HCT116 (cell line): ENCODE measurements at regions not wholly inside any gene's neighbourhood (a gene's known extent, or its start where the extent isn't known, plus 50 kb on each side); places are given as distances from the start of the nearest gene placed in this dataset.
"Not testable (repeated sequence)": the region's sequence is repeated elsewhere in the genome, so short reads cannot be mapped to it uniquely, and the experiment has no call there.

ENCODE experiments used
- CEBPB ChIP-seq: IDR thresholded peaks from 2 replicates; pipeline ENCODE4 v1.6.1; 2012; ENCODE audit warnings: low read depth
- ELF1 ChIP-seq: IDR thresholded peaks from 2 replicates; pipeline ENCODE4 v1.6.1; 2012; ENCODE audit warnings: low read depth, borderline replicate concordance
- EZH2 ChIP-seq: fragments of 200-600 bp; sonication (generic); IDR thresholded peaks from 2 replicates; pipeline ENCODE4 v1.6.1; 2017; ENCODE audit warnings: antibody characterized with exemption, mixed run types
- POLR2A ChIP-seq: IDR thresholded peaks from 2 replicates; pipeline ENCODE4 v1.7.0; 2011; ENCODE audit warnings: borderline replicate concordance; ENCODE audit not compliant: insufficient read depth, insufficient read length; ENCODE audit errors: extremely low read depth
- POLR2AphosphoS5 ChIP-seq: IDR thresholded peaks from 2 replicates; pipeline ENCODE4 v1.6.1; 2011; ENCODE audit warnings: mild to moderate bottlenecking, low read depth, low read length, moderate library complexity
- SIN3A ChIP-seq: IDR thresholded peaks from 2 replicates; pipeline ENCODE4 v1.6.1; 2012; ENCODE audit warnings: low read depth
- SP1 ChIP-seq: IDR thresholded peaks from 2 replicates; pipeline ENCODE4 v1.6.1; 2012; ENCODE audit warnings: low read depth
- YY1 ChIP-seq: IDR thresholded peaks from 2 replicates; pipeline ENCODE4 v1.6.1; 2011; ENCODE audit warnings: low read length, low read depth, moderate library complexity, mild to moderate bottlenecking; ENCODE audit not compliant: insufficient replicate concordance; ENCODE audit errors: extremely low read depth
- TF ChIP-seq, protein P1 (sequence below), 3 experiments: fragments of 200-600 bp in 1 of 3; sonication (generic) in 1 of 3; IDR thresholded peaks in 2 of 3; conservative IDR thresholded peaks in 1 of 3; 2 replicates each; pipeline ENCODE4 v1.5.1; 2012 to 2017; ENCODE audit warnings: low read depth in 2 of 3, low read length in 2 of 3, antibody characterized with exemption in 1 of 3, borderline replicate concordance in 1 of 3, control low read depth in 1 of 3, mild to moderate bottlenecking in 1 of 3, mixed read lengths in 1 of 3, mixed run types in 1 of 3, moderate library complexity in 1 of 3; ENCODE audit not compliant: insufficient read depth in 1 of 3
- TF ChIP-seq, protein P2 (sequence below): IDR thresholded peaks from 2 replicates; pipeline ENCODE4 v1.6.1; 2012

DNA sequence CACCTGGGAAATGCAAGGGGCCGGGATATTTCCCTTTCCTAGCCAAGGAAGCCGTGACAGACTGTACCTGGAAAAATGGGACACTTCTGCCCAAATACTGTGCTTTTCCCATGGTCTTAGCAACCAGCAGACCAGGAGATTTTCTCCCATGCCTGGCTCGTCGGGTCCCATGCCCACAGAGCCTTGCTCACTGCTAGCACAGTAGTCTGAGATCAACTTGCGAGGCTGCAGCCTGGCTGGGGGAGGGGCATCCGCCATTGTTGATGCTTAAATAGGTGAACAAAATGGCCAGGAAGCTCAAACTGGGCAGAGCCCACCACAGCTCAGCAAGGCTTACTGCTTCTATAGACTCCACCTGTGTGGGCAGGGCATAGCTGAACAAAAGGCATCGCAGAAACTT lies 165.8 kb upstream of the ELAVL2 start:
- TF ChIP-seq, protein P1, sequence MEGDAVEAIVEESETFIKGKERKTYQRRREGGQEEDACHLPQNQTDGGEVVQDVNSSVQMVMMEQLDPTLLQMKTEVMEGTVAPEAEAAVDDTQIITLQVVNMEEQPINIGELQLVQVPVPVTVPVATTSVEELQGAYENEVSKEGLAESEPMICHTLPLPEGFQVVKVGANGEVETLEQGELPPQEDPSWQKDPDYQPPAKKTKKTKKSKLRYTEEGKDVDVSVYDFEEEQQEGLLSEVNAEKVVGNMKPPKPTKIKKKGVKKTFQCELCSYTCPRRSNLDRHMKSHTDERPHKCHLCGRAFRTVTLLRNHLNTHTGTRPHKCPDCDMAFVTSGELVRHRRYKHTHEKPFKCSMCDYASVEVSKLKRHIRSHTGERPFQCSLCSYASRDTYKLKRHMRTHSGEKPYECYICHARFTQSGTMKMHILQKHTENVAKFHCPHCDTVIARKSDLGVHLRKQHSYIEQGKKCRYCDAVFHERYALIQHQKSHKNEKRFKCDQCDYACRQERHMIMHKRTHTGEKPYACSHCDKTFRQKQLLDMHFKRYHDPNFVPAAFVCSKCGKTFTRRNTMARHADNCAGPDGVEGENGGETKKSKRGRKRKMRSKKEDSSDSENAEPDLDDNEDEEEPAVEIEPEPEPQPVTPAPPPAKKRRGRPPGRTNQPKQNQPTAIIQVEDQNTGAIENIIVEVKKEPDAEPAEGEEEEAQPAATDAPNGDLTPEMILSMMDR (IDR thresholded peaks at IDR 0.05 in 2 of 3, conservative IDR thresholded peaks at IDR 0.05 in 1 of 3; ENCODE audit: borderline replicate concordance in 1 of 3, insufficient read depth in 1 of 3, low read depth in 2 of 3, low read length in 2 of 3): not testable (repeated sequence)
- not testable (repeated sequence) for TF ChIP-seq POLR2AphosphoS5, CEBPB, POLR2A, ELF1, SIN3A, EZH2, YY1, SP1
- TF ChIP-seq, protein P2, sequence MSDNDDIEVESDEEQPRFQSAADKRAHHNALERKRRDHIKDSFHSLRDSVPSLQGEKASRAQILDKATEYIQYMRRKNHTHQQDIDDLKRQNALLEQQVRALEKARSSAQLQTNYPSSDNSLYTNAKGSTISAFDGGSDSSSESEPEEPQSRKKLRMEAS: not testable (repeated sequence)
